Ovary (tissue), 7 donors: ENCODE measurements at regions not wholly inside any gene's neighbourhood (a gene's known extent, or its start where the extent isn't known, plus 50 kb on each side); places are given as distances from the start of the nearest gene placed in this dataset.

Experiments
- DNase-seq, 5 donors: peaks; one replicate each; pipeline ENCODE4 v3.0.0-alpha.2; 2019 to 2020
- H3K27ac ChIP-seq, 2 donors: fragments of 200-600 bp; one replicate each; pipeline versions ENCODE4 v1.5.1 to v1.8.0; 2019 to 2022
- H3K27me3 ChIP-seq: fragments of 200-600 bp; one replicate; pipeline ENCODE4 v1.8.0; 2022
- H3K36me3 ChIP-seq: fragments of 200-600 bp; sonication (generic); one replicate; pipeline ENCODE4 v1.5.1; 2019
- H3K4me1 ChIP-seq: one replicate; pipeline ENCODE4 v1.8.1; 2013; ENCODE audit warnings: mild to moderate bottlenecking, moderate library complexity; ENCODE audit not compliant: insufficient read depth
- H3K4me3 ChIP-seq: fragments of 200-600 bp; sonication (generic); one replicate; pipeline ENCODE4 v1.5.1; 2017
- H3K9me3 ChIP-seq, 2 donors: fragments of 200-600 bp in 1 of 2; sonication (generic) in 1 of 2; one replicate each; pipeline versions ENCODE4 v1.5.1 to v1.8.1; 2013 to 2019; ENCODE audit warnings: mild to moderate bottlenecking in 1 of 2, moderate library complexity in 1 of 2
- CTCF ChIP-seq, 3 donors: fragments of 450-650 bp in 2 of 3; fragments of 200-600 bp in 1 of 3; IDR thresholded peaks; one replicate each; pipeline versions ENCODE4 v1.5.1 to v1.8.0; 2016 to 2022; ENCODE audit warnings: antibody characterized with exemption in 3 of 3, mild to moderate bottlenecking in 1 of 3
- EP300 ChIP-seq: sonication (generic); formaldehyde crosslinking; IDR thresholded peaks from one replicate; pipeline ENCODE4 v1.6.1; 2017; ENCODE audit warnings: antibody characterized with exemption
- POLR2A ChIP-seq: fragments of 450-650 bp; IDR thresholded peaks from one replicate; pipeline ENCODE4 v1.6.1; 2017; ENCODE audit warnings: antibody characterized with exemption, mild to moderate bottlenecking, moderate library complexity
- WGBS, 3 donors: extraction: QIAGEN DNeasy Blood & Tissue Kit in 1 of 3; methylation state at CpG; one replicate each; pipeline versions ENCODE4 v1.1.5 to v1.1.7; 2013 to 2017; 5-methylcytosine and 5-hydroxymethylcytosine counted together
- intact Hi-C, 4 donors: fragments of 100-400 bp; cut with DNase I; formaldehyde crosslinking; loops; one replicate each; pipeline versions ENCODE4 v1.11.0 to v1.15.1; 2022 to 2023
- donor health status: DM: no; HTN: no; CAD: no; lungs with moderate emphysema.
- donor health status: DM: no; HTN: no; CAD: no.
- donor health status: Bipolar disorder and iron deficiency.
- donor health status: DM: no; HTN: no; CAD: no.
- donor health status: DM: yes; HTN: yes; CAD: no.

- H3K36me3 ChIP-seq, result no peaks in the 10 kb centered on the region
- WGBS, 3 donors, result 86 to 91% (median 89%) methylated on average over 2 of the region's 2 CpGs
- H3K27me3 ChIP-seq, result no peaks in the 10 kb centered on the region
- no peaks in the 10 kb centered on the region for H3K9me3 ChIP-seq
- DNase-seq, result no peak
- intact Hi-C loops, result no loop called here
- no peak overlapping the region for H3K4me3 ChIP-seq
- no peak overlapping the region for H3K27ac ChIP-seq
- no peaks in the 10 kb centered on the region for H3K4me1 ChIP-seq
- TF ChIP-seq POLR2A (no peak), EP300 (no peak), CTCF (IDR thresholded peaks at IDR 0.05) (no peak)
Measured at GRCh38 chr13:83722443-83722842, 159.8 kb downstream of the SLITRK1 start.

GRCh38 chr13:83716121-83716520 lies 166.2 kb downstream of the SLITRK1 start:
- intact Hi-C loops, result no loop called here
- H3K36me3 ChIP-seq, result no peaks in the 10 kb centered on the region
- DNase-seq, result no peak
- H3K27me3 ChIP-seq, result peaks cover 2% of the 10 kb centered on the region
- H3K27ac ChIP-seq, result no peak overlapping the region
- 85 to 92% (median 89%) methylated on average over 6 of the region's 6 CpGs for WGBS, 3 donors
- H3K4me3 ChIP-seq, result no peak overlapping the region
- no peaks in the 10 kb centered on the region for H3K4me1 ChIP-seq
- TF ChIP-seq EP300 (no peak), CTCF (IDR thresholded peaks at IDR 0.05) (no peak)
- no peaks in the 10 kb centered on the region for H3K9me3 ChIP-seq

- Histone ChIP-seq H3K27me3 (peaks cover 2% of the 10 kb centered on the region), H3K36me3 (no peaks in the 10 kb centered on the region), H3K4me3 (no peak overlapping the region), H3K27ac (no peak overlapping the region), H3K9me3 (no peaks in the 10 kb centered on the region), H3K4me1 (no peaks in the 10 kb centered on the region)
- DNase-seq, result no peak
- TF ChIP-seq EP300, result no peak
- TF ChIP-seq POLR2A, result no peak
- intact Hi-C loops, result no loop called here
- WGBS, 3 donors, result 85 to 88% (median 85%) methylated on average over 1 of the region's 1 CpG
Measured at GRCh38 chr13:83714236-83714635, 168.0 kb downstream of the SLITRK1 start.

GRCh38 chr13:83710133-83710515 lies 172.2 kb downstream of the SLITRK1 start:
- Histone ChIP-seq H3K9me3 (no peaks in the 10 kb centered on the region), H3K27ac (no peak overlapping the region), H3K4me1 (no peaks in the 10 kb centered on the region), H3K4me3 (no peak overlapping the region), H3K36me3 (no peaks in the 10 kb centered on the region), H3K27me3 (no peaks in the 10 kb centered on the region)
- intact Hi-C loops, result no loop called here
- DNase-seq, result no peak
- TF ChIP-seq EP300 (no peak), CTCF (IDR thresholded peaks at IDR 0.05) (no peak), POLR2A (no peak)

- intact Hi-C loops, result no loop called here
- DNase-seq, result no peak
- H3K4me1 ChIP-seq, result no peaks in the 10 kb centered on the region
- no peak overlapping the region for H3K27ac ChIP-seq
- no peaks in the 10 kb centered on the region for H3K9me3 ChIP-seq
- no peaks in the 10 kb centered on the region for H3K27me3 ChIP-seq
- no peak overlapping the region for H3K4me3 ChIP-seq
- no peaks in the 10 kb centered on the region for H3K36me3 ChIP-seq
- 90 to 94% (median 91%) methylated on average over 1 of the region's 1 CpG for WGBS, 3 donors
- no peak for TF ChIP-seq CTCF (IDR thresholded peaks at IDR 0.05)
- no peak for TF ChIP-seq EP300
- TF ChIP-seq POLR2A, result no peak
Measured at GRCh38 chr13:83709426-83710132, 172.7 kb downstream of the SLITRK1 start.
